Stimulated activated CD4-positive, alpha-beta T cell treated with anti-CD3 and anti-CD28 coated beads, Interleukin-1b, Interleukin-23, amount 100 ng/mL, for 48 hours (primary cell): ENCODE measurements at regions not wholly inside any gene's neighbourhood (a gene's known extent, or its start where the extent isn't known, plus 50 kb on each side); places are given as distances from the start of the nearest gene placed in this dataset.
"Not testable (repeated sequence)": the region's sequence is repeated elsewhere in the genome, so short reads cannot be mapped to it uniquely, and the experiment has no call there.

Source experiments
- DNase-seq: peaks from one replicate; pipeline ENCODE4 v3.0.0-alpha.2; 2020

GRCh38 chr4:122973465-122973864, 51.1 kb upstream of the NUDT6 start:
- DNase-seq: no peak

GRCh38 chr4:122976111-122976510, 53.7 kb upstream of the NUDT6 start:
- no peak for DNase-seq

- DNase-seq: no peak
Observed at GRCh38 chr4:122977103-122977502, 54.7 kb upstream of the NUDT6 start.

GRCh38 chr4:122978109-122978508, 55.7 kb upstream of the NUDT6 start:
- DNase-seq: no peak

GRCh38 chr4:122978789-122979188, 56.4 kb upstream of the NUDT6 start:
- no peak for DNase-seq

- no peak for DNase-seq
Observed at GRCh38 chr4:122980860-122981259, 58.5 kb upstream of the NUDT6 start.

- no peak for DNase-seq
Observed at GRCh38 chr4:122988696-122989095, 66.3 kb upstream of the NUDT6 start.

- DNase-seq: no peak
Observed at GRCh38 chr4:122990891-122991290, 68.5 kb upstream of the NUDT6 start.

GRCh38 chr4:122992057-122992456, 69.7 kb upstream of the NUDT6 start:
- DNase-seq: no peak

- no peak for DNase-seq
Observed at GRCh38 chr4:122992641-122993040, 70.2 kb upstream of the NUDT6 start.

- no peak for DNase-seq
Observed at GRCh38 chr4:122996350-122996749, 74.0 kb upstream of the NUDT6 start.

GRCh38 chr4:122997463-122998101, 75.2 kb upstream of the NUDT6 start:
- DNase-seq: no peak

- DNase-seq: not testable (repeated sequence)
Observed at GRCh38 chr4:123004079-123004478, 81.7 kb upstream of the NUDT6 start.

- not testable (repeated sequence) for DNase-seq
Observed at GRCh38 chr4:123005126-123005525, 82.7 kb upstream of the NUDT6 start.

- DNase-seq: no peak
Observed at GRCh38 chr4:123007679-123008078, 85.3 kb upstream of the NUDT6 start.

- not testable (repeated sequence) for DNase-seq
Observed at GRCh38 chr4:123012416-123012815, 90.0 kb upstream of the NUDT6 start.

GRCh38 chr4:123014038-123014437, 91.6 kb upstream of the NUDT6 start:
- DNase-seq: no peak

GRCh38 chr4:123017078-123017477, 94.7 kb upstream of the NUDT6 start:
- no peak for DNase-seq

- DNase-seq: no peak
Observed at GRCh38 chr4:123017636-123018395, 95.4 kb upstream of the NUDT6 start.

GRCh38 chr4:123018396-123018775, 96.0 kb upstream of the NUDT6 start:
- DNase-seq: no peak

- DNase-seq: no peak
Observed at GRCh38 chr4:123020285-123020684, 97.9 kb upstream of the NUDT6 start.

GRCh38 chr4:123023647-123024046, 101.2 kb upstream of the NUDT6 start:
- DNase-seq: no peak

GRCh38 chr4:123024710-123025109, 102.3 kb upstream of the NUDT6 start:
- no peak for DNase-seq

- no peak for DNase-seq
Observed at GRCh38 chr4:123025398-123025797, 103.0 kb upstream of the NUDT6 start.

- peak; percentile 7 for DNase-seq
Observed at GRCh38 chr4:123026015-123026414, 103.6 kb upstream of the NUDT6 start.
